ENCODE measurements at regions not wholly inside any gene's neighbourhood (a gene's known extent, or its start where the extent isn't known, plus 50 kb on each side); places are given as distances from the start of the nearest gene placed in this dataset.

GRCh38 chr20:19095762-19096161 is 116.7 kb upstream of the SLC24A3 start:
- no peaks in the 10 kb centered on the region for H3K36me3 ChIP-seq (ENCODE audit: control insufficient read depth, insufficient read depth, low read length)
- no peaks in the 10 kb centered on the region for H3K27me3 ChIP-seq (replicated peaks; ENCODE audit: control insufficient read depth, insufficient read depth, low read length)
- no peak for TF ChIP-seq CTCF (IDR thresholded peaks at IDR 0.05; ENCODE audit: insufficient read depth, low read length, poor library complexity, severe bottlenecking)
- no peak for DNase-seq (ENCODE audit: extremely low read depth, insufficient read length)
- H3K4me3 ChIP-seq (replicated peaks; ENCODE audit: low read depth, low read length): no peak overlapping the region

- DNase-seq (ENCODE audit: extremely low read depth, insufficient read length): no peak
- Histone ChIP-seq H3K27me3 (replicated peaks; ENCODE audit: control insufficient read depth, insufficient read depth, low read length) (no peaks in the 10 kb centered on the region), H3K4me3 (replicated peaks; ENCODE audit: low read depth, low read length) (no peak overlapping the region), H3K36me3 (ENCODE audit: control insufficient read depth, insufficient read depth, low read length) (no peaks in the 10 kb centered on the region)
- TF ChIP-seq CTCF (IDR thresholded peaks at IDR 0.05; ENCODE audit: insufficient read depth, low read length, poor library complexity, severe bottlenecking): no peak
These were observed 115.6 kb upstream of the SLC24A3 start for GRCh38 chr20:19096843-19097242.

GRCh38 chr20:19098117-19098516 is 114.3 kb upstream of the SLC24A3 start:
- Histone ChIP-seq H3K36me3 (ENCODE audit: control insufficient read depth, insufficient read depth, low read length) (no peaks in the 10 kb centered on the region), H3K4me3 (replicated peaks; ENCODE audit: low read depth, low read length) (no peak overlapping the region), H3K27me3 (replicated peaks; ENCODE audit: control insufficient read depth, insufficient read depth, low read length) (no peaks in the 10 kb centered on the region)
- no peak for TF ChIP-seq CTCF (IDR thresholded peaks at IDR 0.05; ENCODE audit: insufficient read depth, low read length, poor library complexity, severe bottlenecking)
- DNase-seq (ENCODE audit: extremely low read depth, insufficient read length): no peak

- no peaks in the 10 kb centered on the region for H3K36me3 ChIP-seq (ENCODE audit: control insufficient read depth, insufficient read depth, low read length)
- no peaks in the 10 kb centered on the region for H3K27me3 ChIP-seq (replicated peaks; ENCODE audit: control insufficient read depth, insufficient read depth, low read length)
- no peak for TF ChIP-seq CTCF (IDR thresholded peaks at IDR 0.05; ENCODE audit: insufficient read depth, low read length, poor library complexity, severe bottlenecking)
- H3K4me3 ChIP-seq (replicated peaks; ENCODE audit: low read depth, low read length): no peak overlapping the region
- no peak for DNase-seq (ENCODE audit: extremely low read depth, insufficient read length)
These were observed 113.5 kb upstream of the SLC24A3 start for GRCh38 chr20:19098806-19099578.

GRCh38 chr20:19099596-19100545 is 112.6 kb upstream of the SLC24A3 start:
- no peak for TF ChIP-seq CTCF (IDR thresholded peaks at IDR 0.05; ENCODE audit: insufficient read depth, low read length, poor library complexity, severe bottlenecking)
- Histone ChIP-seq H3K36me3 (ENCODE audit: control insufficient read depth, insufficient read depth, low read length) (no peaks in the 10 kb centered on the region), H3K4me3 (replicated peaks; ENCODE audit: low read depth, low read length) (no peak overlapping the region), H3K27me3 (replicated peaks; ENCODE audit: control insufficient read depth, insufficient read depth, low read length) (no peaks in the 10 kb centered on the region)
- no peak for DNase-seq (ENCODE audit: extremely low read depth, insufficient read length)
